Hepatocyte (in vitro differentiated cells): ENCODE measurements at regions not wholly inside any gene's neighbourhood (a gene's known extent, or its start where the extent isn't known, plus 50 kb on each side); places are given as distances from the start of the nearest gene placed in this dataset.
"Not testable (repeated sequence)": the region's sequence is repeated elsewhere in the genome, so short reads cannot be mapped to it uniquely, and the experiment has no call there.

Experiments
- CTCF ChIP-seq: fragments of 200-600 bp; sonication (generic); IDR thresholded peaks from 2 replicates; pipeline ENCODE4 v1.5.1; 2016; ENCODE audit warnings: antibody characterized with exemption, mild to moderate bottlenecking; ENCODE audit not compliant: poor library complexity
- EZH2 ChIP-seq: fragments of 200-600 bp; sonication (generic); IDR thresholded peaks from 2 replicates; pipeline ENCODE4 v1.6.1; 2016; ENCODE audit warnings: antibody characterized with exemption, mild to moderate bottlenecking, borderline replicate concordance

- TF ChIP-seq CTCF, EZH2: not testable (repeated sequence)
Measured at GRCh38 chrX:143318857-143319256, 198.4 kb downstream of the SPANXN3 start.
